Cardiac fibroblast (primary cell): ENCODE measurements at regions not wholly inside any gene's neighbourhood (a gene's known extent, or its start where the extent isn't known, plus 50 kb on each side); places are given as distances from the start of the nearest gene placed in this dataset.

Experiments
- DNase-seq, 2 donors: peaks; one replicate each; pipeline versions ENCODE4 v3.0.0 to v3.0.0-alpha.2; 2010; ENCODE audit warnings: low read depth in 2 of 2
- H3K4me3 ChIP-seq, 2 donors: replicated peaks in 1 of 2; 1 replicate in 1 of 2; 2 replicates in 1 of 2; pipeline ENCODE4 v1.5.1; 2011; ENCODE audit warnings: low read depth in 2 of 2, low read length in 2 of 2, mild to moderate bottlenecking in 2 of 2, moderate library complexity in 1 of 2
- TF ChIP-seq, protein P1 (sequence below): IDR thresholded peaks from one replicate; pipeline ENCODE4 v1.5.1; 2011; ENCODE audit warnings: low read depth, mild to moderate bottlenecking, low read length, inconsistent platforms

DNA sequence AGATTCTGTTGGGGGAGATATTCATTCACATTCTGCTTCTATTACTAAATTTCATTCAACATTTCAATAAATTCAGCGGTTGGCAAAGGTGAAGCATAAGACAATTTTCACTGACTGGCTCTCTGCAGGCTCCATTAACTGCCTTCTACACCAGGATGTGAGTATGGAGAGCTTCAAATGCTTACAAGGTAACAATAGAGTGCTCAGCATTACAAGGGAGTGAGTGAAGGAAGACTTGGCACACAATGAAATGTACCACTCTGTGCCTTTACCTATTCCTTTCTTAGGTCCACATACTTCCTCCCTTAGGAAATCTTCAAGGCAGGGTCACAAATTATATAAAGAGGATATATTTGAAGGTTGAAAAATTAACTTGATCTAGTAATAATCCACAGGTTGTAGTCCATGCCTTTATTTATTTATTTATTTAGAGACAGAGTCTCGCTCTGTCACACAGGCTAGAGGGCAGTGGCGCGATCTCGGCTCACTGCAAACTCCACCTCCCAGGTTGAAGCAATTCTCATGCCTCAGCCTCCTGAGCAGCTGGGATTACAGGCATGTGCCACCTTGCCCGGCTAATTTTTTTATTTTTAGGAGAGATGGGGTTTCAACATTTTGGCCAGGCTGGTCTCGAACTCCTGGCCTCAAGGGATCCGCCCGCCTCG, 76.6 kb upstream of the FAM169A start:
- no peak for DNase-seq

DNA sequence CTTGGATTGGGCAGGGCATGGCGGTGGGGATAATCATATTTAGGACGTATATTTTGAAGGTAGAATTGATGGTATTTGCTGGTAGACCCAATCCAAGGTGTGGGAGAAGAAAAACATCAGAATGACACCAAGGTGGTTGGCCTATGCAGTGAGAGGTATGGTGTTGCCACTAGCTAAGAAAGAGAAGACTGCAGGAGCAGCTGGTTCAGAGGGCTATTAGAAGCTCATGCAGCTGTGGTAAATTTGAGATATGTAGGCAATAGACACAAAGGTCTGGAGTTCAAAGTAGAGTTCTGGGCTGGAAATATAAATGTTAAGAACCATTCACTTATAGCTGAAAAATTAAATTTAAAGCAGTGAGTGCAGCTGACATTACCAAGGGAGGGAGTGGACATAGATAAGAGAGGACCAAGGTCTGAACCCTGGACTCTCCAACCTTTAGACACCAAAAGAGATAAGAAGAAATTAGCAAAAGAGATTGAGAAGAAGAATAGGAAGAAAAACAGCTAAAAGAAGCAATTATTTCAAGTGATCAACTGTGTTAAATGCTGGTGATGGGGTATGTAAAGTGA, 74.7 kb upstream of the FAM169A start:
- no peak overlapping the region for H3K4me3 ChIP-seq
- DNase-seq: no peak
- TF ChIP-seq, protein P1, sequence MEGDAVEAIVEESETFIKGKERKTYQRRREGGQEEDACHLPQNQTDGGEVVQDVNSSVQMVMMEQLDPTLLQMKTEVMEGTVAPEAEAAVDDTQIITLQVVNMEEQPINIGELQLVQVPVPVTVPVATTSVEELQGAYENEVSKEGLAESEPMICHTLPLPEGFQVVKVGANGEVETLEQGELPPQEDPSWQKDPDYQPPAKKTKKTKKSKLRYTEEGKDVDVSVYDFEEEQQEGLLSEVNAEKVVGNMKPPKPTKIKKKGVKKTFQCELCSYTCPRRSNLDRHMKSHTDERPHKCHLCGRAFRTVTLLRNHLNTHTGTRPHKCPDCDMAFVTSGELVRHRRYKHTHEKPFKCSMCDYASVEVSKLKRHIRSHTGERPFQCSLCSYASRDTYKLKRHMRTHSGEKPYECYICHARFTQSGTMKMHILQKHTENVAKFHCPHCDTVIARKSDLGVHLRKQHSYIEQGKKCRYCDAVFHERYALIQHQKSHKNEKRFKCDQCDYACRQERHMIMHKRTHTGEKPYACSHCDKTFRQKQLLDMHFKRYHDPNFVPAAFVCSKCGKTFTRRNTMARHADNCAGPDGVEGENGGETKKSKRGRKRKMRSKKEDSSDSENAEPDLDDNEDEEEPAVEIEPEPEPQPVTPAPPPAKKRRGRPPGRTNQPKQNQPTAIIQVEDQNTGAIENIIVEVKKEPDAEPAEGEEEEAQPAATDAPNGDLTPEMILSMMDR: no peak

More for the DNA sequence above, 76.6 kb upstream of the FAM169A start:
- H3K4me3 ChIP-seq: no peak overlapping the region
- TF ChIP-seq, protein P1: no peak

DNA sequence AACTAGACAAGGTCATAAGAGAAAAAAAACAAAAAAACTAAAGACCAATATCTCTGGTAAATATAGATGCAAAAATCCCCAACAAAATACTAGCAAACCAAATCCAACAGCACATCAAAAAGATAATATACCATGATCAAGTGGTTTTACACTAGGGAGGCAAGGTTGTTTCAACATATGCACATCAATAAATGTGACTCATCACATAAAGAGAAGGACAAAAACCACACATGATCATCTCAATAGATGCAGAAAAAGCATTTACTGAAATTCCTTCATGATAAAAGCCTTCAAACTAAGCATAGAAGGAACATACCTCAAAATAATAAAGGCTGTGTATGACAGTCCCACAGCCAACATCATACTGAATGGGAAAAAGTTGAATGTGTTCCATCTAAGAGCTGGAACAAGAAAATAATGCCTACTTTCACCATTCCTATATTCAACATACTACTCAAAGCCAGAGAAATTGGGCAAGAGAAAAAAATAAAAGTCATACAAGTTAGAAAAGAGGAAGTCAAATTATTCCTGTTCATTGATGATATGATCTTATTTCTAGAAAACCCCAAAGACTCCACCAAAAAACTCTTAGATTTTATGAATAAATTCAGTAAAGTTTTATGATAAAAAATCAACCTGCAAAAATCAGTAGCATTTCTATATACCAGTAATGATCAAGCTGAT, 72.2 kb upstream of the FAM169A start:
- H3K4me3 ChIP-seq: no peak overlapping the region
- TF ChIP-seq, protein P1: no peak
- no peak for DNase-seq

DNA sequence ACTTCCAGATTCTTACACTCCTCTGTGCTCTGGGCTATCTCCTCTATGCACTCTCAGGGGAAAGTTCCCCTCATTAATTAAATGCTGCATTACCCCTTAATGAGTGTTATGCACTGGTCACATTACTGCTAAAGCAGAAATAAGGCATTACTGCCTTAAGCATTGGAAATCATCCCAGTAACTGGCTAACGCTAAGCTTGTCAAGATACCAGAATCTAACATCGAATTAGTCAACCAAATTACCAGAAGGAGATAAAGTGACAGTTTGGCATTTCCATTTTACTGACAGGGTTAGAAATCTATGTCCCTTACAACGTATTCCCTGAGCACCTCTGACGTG, 69.5 kb upstream of the FAM169A start:
- TF ChIP-seq, protein P1: no peak
- DNase-seq: no peak
- no peak overlapping the region for H3K4me3 ChIP-seq

DNA sequence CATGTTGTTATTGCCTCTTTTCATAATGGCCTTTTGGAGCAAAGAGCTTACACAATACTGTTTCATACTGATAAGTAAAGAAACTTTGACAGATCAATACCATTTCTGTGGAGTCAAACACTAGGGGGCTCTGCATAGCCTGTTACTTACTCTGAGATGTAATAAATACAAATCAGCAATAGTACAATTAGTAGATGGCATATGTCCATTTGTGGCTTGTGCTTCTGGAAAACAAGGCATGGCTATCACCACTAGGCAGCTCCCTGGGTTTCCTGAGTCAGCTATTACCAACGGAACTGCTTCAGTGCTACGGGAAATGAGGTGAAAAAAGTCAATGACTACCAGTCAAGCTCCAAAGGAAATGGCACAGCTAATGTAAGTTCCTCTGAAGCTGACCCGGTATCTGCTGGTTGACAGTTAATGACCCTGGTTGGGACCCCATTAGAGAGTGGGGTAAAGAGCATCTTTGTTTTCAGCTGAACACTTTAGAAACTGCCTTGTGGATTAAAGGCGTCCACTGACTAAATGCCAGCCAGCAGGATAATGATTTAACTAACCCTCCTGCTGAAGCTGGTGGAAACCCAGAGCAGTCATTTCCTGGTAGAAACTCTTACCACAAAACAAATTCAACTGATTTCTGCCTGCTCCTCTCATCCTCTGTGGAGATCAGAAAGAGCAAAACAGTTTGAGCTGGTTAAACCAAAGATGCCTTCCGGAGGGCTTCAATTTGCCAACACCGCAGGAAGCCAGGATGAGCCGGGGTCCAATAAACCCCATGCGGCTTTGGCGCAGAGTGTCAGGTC, 69.0 kb upstream of the FAM169A start:
- peak; percentile 42 to 55 for DNase-seq
- TF ChIP-seq, protein P1: peak; percentile 21
- H3K4me3 ChIP-seq: no peak overlapping the region

DNA sequence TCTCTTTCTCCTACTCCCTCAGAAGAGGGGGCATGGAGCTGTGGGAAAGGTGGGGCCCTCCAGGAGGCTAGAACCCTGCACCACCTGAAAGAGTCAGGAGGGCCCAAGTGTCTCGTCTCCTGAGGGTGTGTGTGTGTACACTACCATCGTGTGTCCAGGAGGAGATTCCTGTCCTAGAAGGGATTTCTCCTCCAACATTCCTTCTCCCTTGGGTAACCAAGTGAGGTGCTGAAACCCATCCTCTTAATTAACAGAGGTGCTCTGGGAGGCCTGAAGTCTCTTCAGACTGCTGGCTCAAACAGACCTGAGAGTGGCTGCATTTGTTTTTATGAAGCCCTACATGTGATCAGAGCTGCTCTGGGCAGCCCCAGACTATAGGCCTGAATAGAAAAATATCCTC, 61.1 kb upstream of the FAM169A start:
- H3K4me3 ChIP-seq: no peak overlapping the region
- DNase-seq: no peak
- TF ChIP-seq, protein P1: no peak
